Progenitor cell of endocrine pancreas (in vitro differentiated cells): ENCODE measurements at regions not wholly inside any gene's neighbourhood (a gene's known extent, or its start where the extent isn't known, plus 50 kb on each side); places are given as distances from the start of the nearest gene placed in this dataset.

Source experiments
- DNase-seq: peaks from one replicate; pipeline ENCODE4 v3.0.0; 2021; ENCODE audit warnings: low spot score; ENCODE audit not compliant: unreplicated experiment
- H3K27ac Mint-ChIP-seq: 2 replicates; pipeline ENCODE4 v1.8.0; 2021; ENCODE audit warnings: mild to moderate bottlenecking, moderate library complexity, mixed read lengths
- H3K27me3 Mint-ChIP-seq: 2 replicates; pipeline ENCODE4 v1.8.0; 2021; ENCODE audit warnings: mixed read lengths
- H3K36me3 Mint-ChIP-seq: 2 replicates; pipeline ENCODE4 v1.8.0; 2022; ENCODE audit warnings: mixed read lengths; ENCODE audit not compliant: insufficient read depth
- H3K4me1 Mint-ChIP-seq: 2 replicates; pipeline ENCODE4 v1.8.0; 2021; ENCODE audit warnings: low read depth, mixed read lengths
- H3K4me3 Mint-ChIP-seq: 2 replicates; pipeline ENCODE4 v1.8.0; 2021; ENCODE audit warnings: low read depth, mild to moderate bottlenecking, moderate library complexity, mixed read lengths
- H3K9me3 Mint-ChIP-seq: 2 replicates; pipeline ENCODE4 v1.8.0; 2021; ENCODE audit warnings: low read depth, mixed read lengths
- TF ChIP-seq, protein P1 (sequence below): fragments of 200-600 bp; sonication (generic); IDR thresholded peaks from one replicate; pipeline ENCODE4 v1.5.0; 2021; ENCODE audit warnings: antibody characterized with exemption, mild to moderate bottlenecking; ENCODE audit not compliant: unreplicated experiment

DNA sequence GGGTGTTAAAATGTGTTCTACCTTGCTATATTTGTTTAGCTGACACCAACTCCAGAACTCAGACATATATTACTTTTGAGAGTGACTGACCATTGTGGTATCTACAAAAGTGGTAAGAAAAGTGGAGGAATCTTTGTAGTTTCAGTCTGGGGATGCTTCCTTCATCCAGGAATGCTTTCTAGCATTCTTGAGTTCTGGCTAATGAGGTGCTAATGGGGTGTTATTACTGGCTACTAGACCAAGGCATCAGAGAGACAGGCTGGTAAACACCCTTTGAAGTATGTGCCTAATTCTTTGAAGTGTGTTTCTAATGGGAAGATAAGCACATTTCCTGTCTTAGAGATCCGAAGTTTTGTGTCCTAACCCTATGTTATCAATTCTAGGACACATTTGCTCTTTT, 310.4 kb downstream of the SPRY1 start:
- Mint-ChIP-seq H3K27ac (no peak overlapping the region), H3K36me3 (peaks cover 7% of the 10 kb centered on the region), H3K27me3 (no peaks in the 10 kb centered on the region), H3K4me1 (no peaks in the 10 kb centered on the region), H3K9me3 (peaks cover 25% of the 10 kb centered on the region), H3K4me3 (no peak overlapping the region)
- DNase-seq = no peak
- TF ChIP-seq, protein P1, sequence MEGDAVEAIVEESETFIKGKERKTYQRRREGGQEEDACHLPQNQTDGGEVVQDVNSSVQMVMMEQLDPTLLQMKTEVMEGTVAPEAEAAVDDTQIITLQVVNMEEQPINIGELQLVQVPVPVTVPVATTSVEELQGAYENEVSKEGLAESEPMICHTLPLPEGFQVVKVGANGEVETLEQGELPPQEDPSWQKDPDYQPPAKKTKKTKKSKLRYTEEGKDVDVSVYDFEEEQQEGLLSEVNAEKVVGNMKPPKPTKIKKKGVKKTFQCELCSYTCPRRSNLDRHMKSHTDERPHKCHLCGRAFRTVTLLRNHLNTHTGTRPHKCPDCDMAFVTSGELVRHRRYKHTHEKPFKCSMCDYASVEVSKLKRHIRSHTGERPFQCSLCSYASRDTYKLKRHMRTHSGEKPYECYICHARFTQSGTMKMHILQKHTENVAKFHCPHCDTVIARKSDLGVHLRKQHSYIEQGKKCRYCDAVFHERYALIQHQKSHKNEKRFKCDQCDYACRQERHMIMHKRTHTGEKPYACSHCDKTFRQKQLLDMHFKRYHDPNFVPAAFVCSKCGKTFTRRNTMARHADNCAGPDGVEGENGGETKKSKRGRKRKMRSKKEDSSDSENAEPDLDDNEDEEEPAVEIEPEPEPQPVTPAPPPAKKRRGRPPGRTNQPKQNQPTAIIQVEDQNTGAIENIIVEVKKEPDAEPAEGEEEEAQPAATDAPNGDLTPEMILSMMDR = no peak

DNA sequence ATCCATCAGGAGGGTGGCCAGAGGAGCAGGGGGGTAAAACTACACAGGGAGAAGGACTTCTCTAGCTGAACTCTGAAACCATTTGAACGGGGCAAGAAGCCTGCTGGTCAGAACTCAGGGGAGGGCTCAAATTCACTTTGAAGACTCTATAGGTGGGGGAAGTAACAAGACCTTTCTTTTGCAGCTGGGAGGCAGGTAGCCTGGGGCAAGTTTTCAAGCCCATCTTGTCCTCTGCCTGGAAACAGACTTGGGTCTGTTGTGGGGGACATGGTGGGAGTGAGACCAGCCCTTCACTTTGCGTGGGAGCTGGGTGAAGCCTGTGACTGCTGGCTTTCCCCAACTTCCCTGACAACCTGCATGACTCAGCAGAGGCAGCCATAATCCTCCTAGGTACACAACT, 312.3 kb downstream of the SPRY1 start:
- Mint-ChIP-seq H3K36me3 (peaks cover 11% of the 10 kb centered on the region), H3K9me3 (peaks cover 38% of the 10 kb centered on the region), H3K4me1 (no peaks in the 10 kb centered on the region), H3K27ac (no peak overlapping the region), H3K27me3 (no peaks in the 10 kb centered on the region), H3K4me3 (no peak overlapping the region)
- TF ChIP-seq, protein P1 = no peak
- DNase-seq = no peak

DNA sequence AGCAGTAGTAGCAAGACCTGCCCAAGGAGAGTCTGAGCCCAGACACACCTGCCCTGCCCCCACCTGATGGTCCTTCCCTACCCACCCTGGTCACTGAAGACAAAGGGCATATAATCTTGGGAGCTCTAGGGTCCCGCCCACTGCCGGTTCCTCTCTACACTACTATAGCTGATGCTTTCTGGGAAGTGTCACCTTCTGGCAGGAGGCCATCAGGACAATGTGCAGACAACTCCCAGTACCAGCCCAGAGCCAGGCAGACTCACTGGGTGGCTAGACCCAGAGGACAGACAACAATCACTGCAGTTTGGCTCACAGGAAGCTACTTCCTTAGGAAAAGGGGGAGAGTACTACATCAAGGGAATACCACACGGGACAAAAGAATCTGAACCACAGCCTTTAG, 312.7 kb downstream of the SPRY1 start:
- TF ChIP-seq, protein P1 = no peak
- H3K9me3 Mint-ChIP-seq = peaks cover 42% of the 10 kb centered on the region
- no peaks in the 10 kb centered on the region for H3K27me3 Mint-ChIP-seq
- peaks cover 11% of the 10 kb centered on the region for H3K36me3 Mint-ChIP-seq
- no peak overlapping the region for H3K4me3 Mint-ChIP-seq
- no peak for DNase-seq
- H3K27ac Mint-ChIP-seq = no peak overlapping the region
- H3K4me1 Mint-ChIP-seq = no peaks in the 10 kb centered on the region

DNA sequence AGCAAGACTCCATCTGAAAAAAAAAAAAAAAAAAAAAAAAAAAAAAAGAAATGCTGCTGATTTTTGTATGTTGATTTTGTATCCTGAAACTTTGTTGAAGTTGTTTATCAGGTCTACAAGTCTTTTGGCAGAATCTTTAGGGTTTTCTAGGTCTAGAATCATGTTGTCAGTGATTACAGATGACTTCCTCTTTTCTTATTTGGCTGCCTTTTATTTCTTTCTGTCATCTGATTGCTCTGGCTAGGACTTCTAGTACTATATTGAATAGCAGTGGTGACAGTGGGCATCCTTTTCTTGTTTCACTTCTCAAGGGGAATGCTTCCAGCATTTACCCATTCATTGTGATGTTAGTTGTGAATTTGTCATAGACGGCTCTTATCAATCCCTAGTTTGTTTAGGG, 334.4 kb downstream of the SPRY1 start:
- no peak overlapping the region for H3K4me3 Mint-ChIP-seq
- TF ChIP-seq, protein P1 = no peak
- no peaks in the 10 kb centered on the region for H3K27me3 Mint-ChIP-seq
- no peak for DNase-seq
- H3K9me3 Mint-ChIP-seq = peaks cover 19% of the 10 kb centered on the region
- peaks cover 5% of the 10 kb centered on the region for H3K36me3 Mint-ChIP-seq
- no peaks in the 10 kb centered on the region for H3K4me1 Mint-ChIP-seq
- H3K27ac Mint-ChIP-seq = no peak overlapping the region

DNA sequence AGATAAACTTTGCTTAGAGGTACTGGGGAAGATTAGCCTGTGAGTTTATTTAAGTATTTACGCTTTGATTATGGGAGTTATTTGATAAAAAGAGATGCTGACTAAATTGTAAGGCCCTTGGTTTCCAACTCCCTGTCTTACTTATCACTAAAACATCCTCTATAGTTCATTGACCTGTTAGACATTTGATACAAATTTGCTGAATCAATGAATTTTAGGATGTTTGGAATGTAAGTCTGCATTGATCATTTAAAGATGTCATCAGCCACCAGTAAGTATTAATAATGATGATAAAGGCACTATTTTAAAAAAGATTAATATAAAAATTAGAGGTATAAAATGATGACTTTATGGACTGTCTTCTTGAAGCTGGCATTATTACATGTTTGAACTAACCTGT, 340.6 kb downstream of the SPRY1 start:
- Mint-ChIP-seq H3K27ac (no peak overlapping the region), H3K27me3 (no peaks in the 10 kb centered on the region), H3K9me3 (peaks cover 5% of the 10 kb centered on the region), H3K4me3 (no peak overlapping the region), H3K36me3 (no peaks in the 10 kb centered on the region), H3K4me1 (peaks cover 5% of the 10 kb centered on the region)
- TF ChIP-seq, protein P1 = no peak
- DNase-seq = no peak

DNA sequence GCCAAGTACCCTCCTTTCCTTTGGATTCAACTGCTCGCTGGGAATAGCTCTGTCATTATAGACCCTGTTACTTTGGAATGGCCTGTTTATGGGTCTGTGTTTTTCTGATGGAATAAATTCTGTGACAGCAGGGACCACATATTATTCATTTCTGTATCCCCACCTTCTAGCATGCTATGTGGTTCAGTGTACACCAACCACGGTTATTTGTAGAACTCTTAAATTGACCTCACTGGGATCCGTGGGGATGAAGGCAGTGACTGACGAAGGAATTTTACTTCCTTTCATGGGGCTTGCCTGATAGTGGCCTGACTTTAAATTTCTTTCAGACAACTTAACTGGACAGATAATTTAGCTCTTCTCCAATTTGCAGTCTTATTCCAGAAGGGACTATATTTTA, 343.2 kb downstream of the SPRY1 start:
- Mint-ChIP-seq H3K4me1 (peaks cover 15% of the 10 kb centered on the region), H3K27ac (no peak overlapping the region), H3K27me3 (no peaks in the 10 kb centered on the region), H3K4me3 (no peak overlapping the region), H3K36me3 (no peaks in the 10 kb centered on the region), H3K9me3 (peaks cover 4% of the 10 kb centered on the region)
- TF ChIP-seq, protein P1 = no peak
- DNase-seq = no peak
